ENCODE measurements at regions not wholly inside any gene's neighbourhood (a gene's known extent, or its start where the extent isn't known, plus 50 kb on each side); places are given as distances from the start of the nearest gene placed in this dataset.

GRCh38 chr12:127642208-127642607, 624.8 kb upstream of the TMEM132C start:
- in situ Hi-C loops (cut with MboI; ENCODE audit: low pct_unique_long_range_greater_than_20kb, low sequenced_read_pairs, unreplicated experiment): no loop called here
- DNase-seq (ENCODE audit: low spot score): no peak
- TF ChIP-seq CTCF (IDR thresholded peaks at IDR 0.05; ENCODE audit: extremely low read depth, insufficient read depth, missing control alignments): no peak

GRCh38 chr12:127648321-127648720, 618.6 kb upstream of the TMEM132C start:
- TF ChIP-seq CTCF (IDR thresholded peaks at IDR 0.05; ENCODE audit: extremely low read depth, insufficient read depth, missing control alignments): no peak
- no peak for DNase-seq (ENCODE audit: low spot score)
- in situ Hi-C loops (cut with MboI; ENCODE audit: low pct_unique_long_range_greater_than_20kb, low sequenced_read_pairs, unreplicated experiment): no loop called here

DNA sequence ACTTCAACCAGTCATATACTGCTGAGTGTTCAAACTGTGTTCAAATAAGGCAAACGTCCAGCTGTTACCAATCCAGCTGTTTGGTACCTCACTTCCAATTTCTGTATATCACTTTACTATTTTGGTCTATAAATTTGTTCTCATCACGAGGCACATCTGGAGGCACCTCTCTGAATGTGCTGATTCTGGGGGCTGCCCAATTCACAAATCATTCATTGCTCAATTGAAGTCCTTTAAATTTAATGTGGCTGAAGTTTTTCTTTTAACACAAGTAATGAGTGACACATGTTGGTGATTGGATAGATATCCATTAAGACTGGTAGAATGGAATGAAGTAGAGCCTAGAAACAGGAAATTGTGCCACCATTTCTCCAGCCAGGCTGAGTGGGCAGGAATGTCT, 617.0 kb upstream of the TMEM132C start:
- DNase-seq (ENCODE audit: low spot score): no peak
- in situ Hi-C loops (cut with MboI; ENCODE audit: low pct_unique_long_range_greater_than_20kb, low sequenced_read_pairs, unreplicated experiment): no loop called here
- no peak for TF ChIP-seq CTCF (IDR thresholded peaks at IDR 0.05; ENCODE audit: extremely low read depth, insufficient read depth, missing control alignments)

- TF ChIP-seq CTCF (IDR thresholded peaks at IDR 0.05; ENCODE audit: extremely low read depth, insufficient read depth, missing control alignments): no peak
- in situ Hi-C loops (cut with MboI; ENCODE audit: low pct_unique_long_range_greater_than_20kb, low sequenced_read_pairs, unreplicated experiment): no loop called here
- DNase-seq (ENCODE audit: low spot score): no peak
Measured at GRCh38 chr12:127650626-127651025, 616.3 kb upstream of the TMEM132C start.

- in situ Hi-C loops (cut with MboI; ENCODE audit: low pct_unique_long_range_greater_than_20kb, low sequenced_read_pairs, unreplicated experiment): no loop called here
- no peak for DNase-seq (ENCODE audit: low spot score)
- TF ChIP-seq CTCF (IDR thresholded peaks at IDR 0.05; ENCODE audit: extremely low read depth, insufficient read depth, missing control alignments): no peak
Measured at GRCh38 chr12:127652281-127652680, 614.7 kb upstream of the TMEM132C start.

- no peak for DNase-seq (ENCODE audit: low spot score)
- no peak for TF ChIP-seq CTCF (IDR thresholded peaks at IDR 0.05; ENCODE audit: extremely low read depth, insufficient read depth, missing control alignments)
- in situ Hi-C loops (cut with MboI; ENCODE audit: low pct_unique_long_range_greater_than_20kb, low sequenced_read_pairs, unreplicated experiment): no loop called here
Measured at GRCh38 chr12:127654383-127654985, 612.5 kb upstream of the TMEM132C start.

- TF ChIP-seq CTCF (IDR thresholded peaks at IDR 0.05; ENCODE audit: extremely low read depth, insufficient read depth, missing control alignments): no peak
- DNase-seq (ENCODE audit: low spot score): no peak
- in situ Hi-C loops (cut with MboI; ENCODE audit: low pct_unique_long_range_greater_than_20kb, low sequenced_read_pairs, unreplicated experiment): no loop called here
Measured at GRCh38 chr12:127655691-127656090, 611.3 kb upstream of the TMEM132C start.

Data from GM13977 (cell line).